ENCODE measurements at regions not wholly inside any gene's neighbourhood (a gene's known extent, or its start where the extent isn't known, plus 50 kb on each side); places are given as distances from the start of the nearest gene placed in this dataset.
"Not testable (repeated sequence)": the region's sequence is repeated elsewhere in the genome, so short reads cannot be mapped to it uniquely, and the experiment has no call there.

GRCh38 chr2:17193433-17193890 lies 324.8 kb downstream of the RAD51AP2 start:
- POLR2A ChIA-PET; H4K20me1 ChIP-seq (ENCODE audit: control insufficient read depth, insufficient read depth); H3K9me3 ChIP-seq (replicated peaks; ENCODE audit: control insufficient read depth, insufficient read depth, low read length); SMC1A ChIA-PET (ENCODE audit: uncharacterized antibody, unreplicated experiment); H3K27me3 ChIP-seq (replicated peaks in 1 of 2; ENCODE audit: control insufficient read depth in 2 of 2, insufficient read depth in 2 of 2, low read length in 1 of 2); H3K4me1 ChIP-seq (ENCODE audit: control insufficient read depth, insufficient read depth, low read length); H3K9ac ChIP-seq (ENCODE audit: control insufficient read depth, insufficient read depth, low read length); BruUV-seq (replicated peaks); H2AFZ ChIP-seq (ENCODE audit: control insufficient read depth, low read depth, low read length); CTCF ChIA-PET; H3K4me2 ChIP-seq (ENCODE audit: control insufficient read depth, insufficient read depth); RAD21 ChIA-PET (ENCODE audit: unreplicated experiment); H3K4me3 ChIP-seq; intact Hi-C loops (cut with micrococcal nuclease; ENCODE audit: unreplicated experiment); H3K79me2 ChIP-seq (ENCODE audit: control insufficient read depth, insufficient read depth, low read length); DNase-seq (ENCODE audit: low read depth, low spot score); H3K36me3 ChIP-seq (ENCODE audit: control insufficient read depth in 2 of 2, insufficient read depth in 2 of 2, low read length in 1 of 2); H3K27ac ChIP-seq (ENCODE audit: control insufficient read depth, insufficient read depth); ATAC-seq; FAIRE-seq; in situ Hi-C loops (cut with MboI): not testable (repeated sequence)
- 63% methylated on average over 30 of the region's 32 CpGs for WGBS (ENCODE audit: insufficient coverage, insufficient replicate concordance, low lambda C conversion rate, missing lambda C conversion rate)

DNA sequence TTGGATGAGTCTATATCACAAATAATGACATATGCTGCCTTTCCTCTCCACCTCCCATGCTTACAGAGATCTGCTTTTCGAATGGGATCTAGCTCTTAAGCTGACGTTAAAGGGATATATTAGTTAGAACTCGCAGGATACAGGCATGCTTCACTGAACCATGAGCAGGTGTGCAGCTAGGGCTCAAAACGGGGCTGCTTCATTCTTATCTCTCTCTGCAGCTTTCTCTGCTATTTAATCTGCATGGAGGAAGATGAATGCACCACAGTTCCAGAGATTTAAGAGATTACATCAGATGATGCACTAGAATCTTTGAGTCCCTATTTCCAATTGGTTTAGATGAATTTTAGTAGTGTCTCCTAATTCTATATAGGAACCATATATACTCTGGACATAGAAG lies 327.0 kb downstream of the RAD51AP2 start:
- ATAC-seq = no peak
- in situ Hi-C loops (cut with MboI) = no loop called here

More for the DNA sequence above, 327.0 kb downstream of the RAD51AP2 start:
- ChIA-PET CTCF (interaction anchor here (0.6 to 1.0 kb wide), 2 partner anchors 16 to 211 kb away, joined by 3 to 4 read pairs; no protein-coding TSS in a partner anchor), POLR2A (no interaction called here), SMC1A (ENCODE audit: uncharacterized antibody, unreplicated experiment) (no interaction called here), RAD21 (ENCODE audit: unreplicated experiment) (no interaction called here)
- H3K27me3 ChIP-seq (replicated peaks in 1 of 2; ENCODE audit: control insufficient read depth in 2 of 2, insufficient read depth in 2 of 2, low read length in 1 of 2) = no peaks in the 10 kb centered on the region
- no peak for FAIRE-seq
- no peaks in the 10 kb centered on the region for H4K20me1 ChIP-seq (ENCODE audit: control insufficient read depth, insufficient read depth)
- no peak overlapping the region for H3K4me2 ChIP-seq (ENCODE audit: control insufficient read depth, insufficient read depth)
- TF ChIP-seq KAT2A (conservative IDR thresholded peaks at IDR 0.05; ENCODE audit: control insufficient read depth, low read depth, low read length) (no peak), IRF5 (IDR thresholded peaks at IDR 0.05; ENCODE audit: borderline replicate concordance) (no peak)
- TF ChIP-seq, protein P1, sequence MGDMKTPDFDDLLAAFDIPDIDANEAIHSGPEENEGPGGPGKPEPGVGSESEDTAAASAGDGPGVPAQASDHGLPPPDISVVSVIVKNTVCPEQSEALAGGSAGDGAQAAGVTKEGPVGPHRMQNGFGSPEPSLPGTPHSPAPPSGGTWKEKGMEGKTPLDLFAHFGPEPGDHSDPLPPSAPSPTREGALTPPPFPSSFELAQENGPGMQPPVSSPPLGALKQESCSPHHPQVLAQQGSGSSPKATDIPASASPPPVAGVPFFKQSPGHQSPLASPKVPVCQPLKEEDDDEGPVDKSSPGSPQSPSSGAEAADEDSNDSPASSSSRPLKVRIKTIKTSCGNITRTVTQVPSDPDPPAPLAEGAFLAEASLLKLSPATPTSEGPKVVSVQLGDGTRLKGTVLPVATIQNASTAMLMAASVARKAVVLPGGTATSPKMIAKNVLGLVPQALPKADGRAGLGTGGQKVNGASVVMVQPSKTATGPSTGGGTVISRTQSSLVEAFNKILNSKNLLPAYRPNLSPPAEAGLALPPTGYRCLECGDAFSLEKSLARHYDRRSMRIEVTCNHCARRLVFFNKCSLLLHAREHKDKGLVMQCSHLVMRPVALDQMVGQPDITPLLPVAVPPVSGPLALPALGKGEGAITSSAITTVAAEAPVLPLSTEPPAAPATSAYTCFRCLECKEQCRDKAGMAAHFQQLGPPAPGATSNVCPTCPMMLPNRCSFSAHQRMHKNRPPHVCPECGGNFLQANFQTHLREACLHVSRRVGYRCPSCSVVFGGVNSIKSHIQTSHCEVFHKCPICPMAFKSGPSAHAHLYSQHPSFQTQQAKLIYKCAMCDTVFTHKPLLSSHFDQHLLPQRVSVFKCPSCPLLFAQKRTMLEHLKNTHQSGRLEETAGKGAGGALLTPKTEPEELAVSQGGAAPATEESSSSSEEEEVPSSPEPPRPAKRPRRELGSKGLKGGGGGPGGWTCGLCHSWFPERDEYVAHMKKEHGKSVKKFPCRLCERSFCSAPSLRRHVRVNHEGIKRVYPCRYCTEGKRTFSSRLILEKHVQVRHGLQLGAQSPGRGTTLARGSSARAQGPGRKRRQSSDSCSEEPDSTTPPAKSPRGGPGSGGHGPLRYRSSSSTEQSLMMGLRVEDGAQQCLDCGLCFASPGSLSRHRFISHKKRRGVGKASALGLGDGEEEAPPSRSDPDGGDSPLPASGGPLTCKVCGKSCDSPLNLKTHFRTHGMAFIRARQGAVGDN (IDR thresholded peaks at IDR 0.05) = no peak
- no peaks in the 10 kb centered on the region for H3K36me3 ChIP-seq (ENCODE audit: control insufficient read depth in 2 of 2, insufficient read depth in 2 of 2, low read length in 1 of 2)
- no peak for DNase-seq (ENCODE audit: low read depth, low spot score)
- H3K4me3 ChIP-seq = no peak overlapping the region
- H3K9ac ChIP-seq (ENCODE audit: control insufficient read depth, insufficient read depth, low read length) = no peak overlapping the region
- intact Hi-C loops (cut with micrococcal nuclease; ENCODE audit: unreplicated experiment) = no loop called here
- BruUV-seq (replicated peaks) = no TSS peak
- WGBS (ENCODE audit: insufficient coverage, insufficient replicate concordance, low lambda C conversion rate, missing lambda C conversion rate) = 0% methylated on average over 4 of the region's 4 CpGs
- no peaks in the 10 kb centered on the region for H3K9me3 ChIP-seq (replicated peaks; ENCODE audit: control insufficient read depth, insufficient read depth, low read length)
- H2AFZ ChIP-seq (ENCODE audit: control insufficient read depth, low read depth, low read length) = no peak overlapping the region
- H3K27ac ChIP-seq (ENCODE audit: control insufficient read depth, insufficient read depth) = no peak overlapping the region
- H3K79me2 ChIP-seq (ENCODE audit: control insufficient read depth, insufficient read depth, low read length) = no peaks in the 10 kb centered on the region
- H3K4me1 ChIP-seq (ENCODE audit: control insufficient read depth, insufficient read depth, low read length) = no peaks in the 10 kb centered on the region
